ENCODE measurements at regions not wholly inside any gene's neighbourhood (a gene's known extent, or its start where the extent isn't known, plus 50 kb on each side); places are given as distances from the start of the nearest gene placed in this dataset.

DNA sequence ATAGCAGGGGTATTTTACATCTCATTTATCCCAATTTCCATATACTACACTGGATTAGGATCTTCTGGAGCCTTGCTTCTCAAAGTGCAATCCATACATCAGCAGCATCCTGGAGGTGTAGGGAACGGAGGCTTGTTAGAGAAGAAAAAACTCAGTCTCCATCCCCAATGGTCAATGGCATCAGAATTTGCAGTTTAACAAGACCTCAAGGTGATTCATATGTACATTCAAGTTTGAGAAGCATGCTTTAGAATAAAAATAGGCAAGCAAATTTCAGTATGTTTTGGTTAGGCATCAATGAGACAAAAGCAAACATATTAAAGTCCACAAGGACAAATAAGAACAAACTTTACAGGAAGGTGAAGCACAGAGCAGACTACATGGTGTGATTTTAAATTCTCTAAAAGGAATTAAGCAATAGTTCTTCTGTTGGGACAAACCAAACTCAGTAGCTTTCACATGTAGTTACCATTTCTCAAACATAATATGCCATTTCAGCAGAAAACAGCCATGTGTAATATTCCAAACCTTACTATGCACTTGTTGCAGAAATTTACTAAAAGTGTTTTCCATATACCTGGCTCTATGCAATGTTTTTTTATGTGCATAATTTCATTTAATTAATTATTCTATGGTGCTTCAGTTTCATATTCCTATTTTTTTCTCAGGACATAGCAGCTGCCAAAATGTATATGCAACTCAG, 360.3 kb upstream of the NECTIN3 start:
- in situ Hi-C loops (cut with MboI; ENCODE audit: low pct_unique_long_range_greater_than_20kb, low sequenced_read_pairs), result no loop called here
- DNase-seq, result no peak

DNA sequence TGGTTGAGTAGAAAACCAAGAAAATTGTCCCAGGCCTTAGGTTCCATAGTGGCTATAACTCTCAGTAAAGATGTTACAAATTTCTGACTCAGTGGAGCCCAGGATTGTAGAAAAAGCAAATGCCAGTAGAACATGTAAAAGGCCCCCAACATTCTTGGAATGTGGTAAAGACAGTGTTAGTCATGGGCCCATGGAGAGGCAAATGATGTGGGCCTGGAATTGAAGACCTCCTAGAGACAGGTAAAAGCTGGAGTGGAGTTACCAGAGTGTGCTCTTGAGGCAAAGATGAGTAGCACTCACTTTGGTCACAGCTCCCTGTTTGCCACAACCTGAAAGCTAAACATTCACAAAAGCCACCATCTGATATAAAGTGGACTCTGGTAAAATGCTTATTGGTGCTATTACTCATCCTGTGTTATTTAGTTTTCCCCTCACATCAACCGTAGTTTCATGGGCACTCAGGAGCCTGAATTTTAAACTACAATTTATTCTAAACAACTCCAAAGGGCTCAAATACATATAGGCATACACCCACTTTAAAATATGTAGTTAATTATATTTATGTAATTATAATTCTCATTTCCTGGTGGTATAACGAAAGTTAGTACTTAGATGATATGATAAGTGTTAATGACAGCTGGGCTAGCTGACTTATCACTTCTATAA, 359.6 kb upstream of the NECTIN3 start:
- DNase-seq, result no peak
- in situ Hi-C loops (cut with MboI; ENCODE audit: low pct_unique_long_range_greater_than_20kb, low sequenced_read_pairs), result no loop called here

DNA sequence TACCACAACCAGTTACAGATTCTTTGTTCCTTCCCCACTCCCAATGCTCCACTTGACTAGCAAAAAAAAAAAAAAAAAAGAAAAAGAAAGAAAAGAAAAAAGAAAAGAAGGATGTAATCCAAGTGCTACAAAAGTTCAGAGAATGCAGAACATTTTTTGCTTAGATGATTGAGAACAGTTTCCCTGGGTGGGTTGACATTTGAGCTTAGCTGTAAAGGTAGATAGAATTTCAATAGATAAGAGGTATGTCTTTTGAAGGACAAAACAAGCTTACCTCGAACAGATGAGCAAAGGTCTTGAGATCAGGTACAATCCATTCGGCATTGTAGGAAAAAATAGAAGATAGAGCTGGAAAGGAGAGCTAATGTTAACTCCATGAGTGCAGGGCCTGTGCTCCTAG, 344.6 kb upstream of the NECTIN3 start:
- in situ Hi-C loops (cut with MboI; ENCODE audit: low pct_unique_long_range_greater_than_20kb, low sequenced_read_pairs), result no loop called here
- DNase-seq, result no peak

- no peak for DNase-seq
- in situ Hi-C loops (cut with MboI; ENCODE audit: low pct_unique_long_range_greater_than_20kb, low sequenced_read_pairs), result no loop called here
Measured at GRCh38 chr3:110731148-110731547, 340.5 kb upstream of the NECTIN3 start.

DNA sequence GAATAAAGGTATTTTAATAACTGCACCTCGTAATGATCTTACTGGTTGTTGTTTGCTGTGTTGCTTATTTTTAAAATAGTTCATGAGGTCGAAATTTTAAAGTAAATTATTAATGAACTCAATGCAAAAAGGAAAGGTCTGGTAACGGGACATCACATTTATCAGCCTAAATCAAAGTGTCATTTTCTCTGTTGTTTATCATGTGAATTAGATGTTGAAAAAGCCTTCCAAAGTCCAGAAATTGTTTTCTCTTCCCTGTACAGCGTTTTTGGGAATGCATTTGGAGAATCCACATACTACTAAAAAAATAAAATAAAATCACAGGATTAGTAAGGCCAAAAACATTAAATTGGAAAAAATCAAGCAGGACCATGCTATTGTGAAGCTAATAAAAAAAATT, 339.2 kb upstream of the NECTIN3 start:
- in situ Hi-C loops (cut with MboI; ENCODE audit: low pct_unique_long_range_greater_than_20kb, low sequenced_read_pairs), result no loop called here
- DNase-seq, result no peak

- in situ Hi-C loops (cut with MboI; ENCODE audit: low pct_unique_long_range_greater_than_20kb, low sequenced_read_pairs), result no loop called here
- no peak for DNase-seq
Measured at GRCh38 chr3:110733045-110733444, 338.6 kb upstream of the NECTIN3 start.

DNA sequence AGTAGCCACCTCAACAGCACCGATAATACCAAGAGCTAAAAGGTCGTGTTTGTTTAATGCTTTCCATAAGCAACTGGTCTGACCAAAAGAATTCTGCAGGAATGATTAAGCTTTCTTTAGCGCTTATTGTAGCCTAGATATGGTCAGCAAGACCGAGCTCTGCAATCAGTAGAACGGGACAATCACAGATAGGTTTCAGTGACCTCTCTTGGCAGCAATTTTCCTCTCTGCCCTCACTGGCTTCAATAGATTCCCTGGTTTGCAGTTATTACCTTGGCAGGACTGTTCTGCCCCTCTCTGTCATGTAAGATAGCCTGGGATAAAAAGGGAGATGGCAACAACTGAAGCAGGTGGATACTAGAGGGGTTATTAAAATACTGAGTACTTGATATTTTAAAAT, 337.1 kb upstream of the NECTIN3 start:
- DNase-seq, result no peak
- in situ Hi-C loops (cut with MboI; ENCODE audit: low pct_unique_long_range_greater_than_20kb, low sequenced_read_pairs), result no loop called here

- in situ Hi-C loops (cut with MboI; ENCODE audit: low pct_unique_long_range_greater_than_20kb, low sequenced_read_pairs), result no loop called here
- DNase-seq, result peak; percentile 7
Measured at GRCh38 chr3:110736332-110736731, 335.3 kb upstream of the NECTIN3 start.

DNA sequence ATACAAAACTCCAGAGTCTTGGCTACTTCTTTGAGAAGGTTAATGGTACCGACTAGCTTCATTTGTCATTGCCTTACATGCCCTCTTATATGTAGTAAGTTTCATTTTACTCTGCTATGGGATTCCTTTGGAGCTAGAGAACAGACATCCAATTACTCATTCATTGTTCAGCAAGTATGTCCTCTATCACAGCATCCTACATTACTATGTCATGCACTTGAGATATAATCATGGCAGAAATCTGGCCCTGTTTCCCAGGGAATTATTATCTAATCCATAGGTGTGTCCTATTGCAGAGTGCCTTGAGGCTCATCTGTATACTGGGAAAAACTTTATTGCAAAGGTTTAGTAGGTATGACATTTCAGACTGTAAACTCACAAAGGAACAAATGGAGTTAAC, 333.1 kb upstream of the NECTIN3 start:
- no peak for DNase-seq
- in situ Hi-C loops (cut with MboI; ENCODE audit: low pct_unique_long_range_greater_than_20kb, low sequenced_read_pairs), result no loop called here

- in situ Hi-C loops (cut with MboI; ENCODE audit: low pct_unique_long_range_greater_than_20kb, low sequenced_read_pairs), result no loop called here
- DNase-seq, result no peak
Measured at GRCh38 chr3:110741891-110742290, 329.7 kb upstream of the NECTIN3 start.

DNA sequence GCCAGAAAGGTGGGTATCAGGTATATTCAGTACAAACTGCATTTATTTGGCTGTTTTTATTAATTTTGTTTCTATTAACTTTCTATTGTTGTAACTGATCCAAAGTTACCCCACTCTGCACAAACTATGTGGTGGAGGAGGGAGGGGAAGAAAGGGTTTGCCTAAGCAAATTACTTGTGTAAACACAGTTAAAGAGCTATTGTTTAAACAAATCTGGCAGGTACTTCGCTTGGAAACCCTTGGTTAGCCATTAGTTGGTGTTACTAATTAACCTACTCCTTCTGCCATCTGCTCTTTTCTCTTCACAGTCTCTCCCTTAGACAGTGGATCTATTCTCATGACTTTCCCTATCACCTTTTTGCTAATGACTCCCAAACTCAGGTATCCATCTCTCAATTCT, 328.4 kb upstream of the NECTIN3 start:
- DNase-seq, result no peak
- in situ Hi-C loops (cut with MboI; ENCODE audit: low pct_unique_long_range_greater_than_20kb, low sequenced_read_pairs), result no loop called here

- no peak for DNase-seq
- in situ Hi-C loops (cut with MboI; ENCODE audit: low pct_unique_long_range_greater_than_20kb, low sequenced_read_pairs), result no loop called here
Measured at GRCh38 chr3:110743984-110744383, 327.6 kb upstream of the NECTIN3 start.

GRCh38 chr3:110744723-110745122, 326.9 kb upstream of the NECTIN3 start:
- in situ Hi-C loops (cut with MboI; ENCODE audit: low pct_unique_long_range_greater_than_20kb, low sequenced_read_pairs), result no loop called here
- DNase-seq, result no peak

DNA sequence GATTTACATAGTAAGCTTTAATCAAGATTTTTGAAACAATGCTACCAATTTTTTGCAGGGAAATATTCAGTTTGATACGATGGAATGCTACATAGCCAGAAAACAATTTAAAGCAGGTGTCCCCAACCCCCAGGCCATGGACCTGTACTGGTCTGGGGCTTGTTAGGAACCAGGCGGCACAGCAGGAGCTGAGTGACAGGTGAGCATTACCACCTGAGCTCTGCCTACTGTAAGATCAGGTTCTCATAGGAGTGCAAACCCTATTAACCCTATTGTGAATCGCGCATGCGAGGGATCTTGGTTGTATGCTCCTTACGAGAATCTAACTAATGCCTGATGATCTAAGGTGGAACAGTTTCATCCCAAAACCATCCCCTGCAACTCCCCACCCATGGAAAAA, 322.6 kb upstream of the NECTIN3 start:
- DNase-seq, result no peak
- in situ Hi-C loops (cut with MboI; ENCODE audit: low pct_unique_long_range_greater_than_20kb, low sequenced_read_pairs), result no loop called here

- in situ Hi-C loops (cut with MboI; ENCODE audit: low pct_unique_long_range_greater_than_20kb, low sequenced_read_pairs), result no loop called here
- DNase-seq, result no peak
Measured at GRCh38 chr3:110750201-110750600, 321.4 kb upstream of the NECTIN3 start.

DNA sequence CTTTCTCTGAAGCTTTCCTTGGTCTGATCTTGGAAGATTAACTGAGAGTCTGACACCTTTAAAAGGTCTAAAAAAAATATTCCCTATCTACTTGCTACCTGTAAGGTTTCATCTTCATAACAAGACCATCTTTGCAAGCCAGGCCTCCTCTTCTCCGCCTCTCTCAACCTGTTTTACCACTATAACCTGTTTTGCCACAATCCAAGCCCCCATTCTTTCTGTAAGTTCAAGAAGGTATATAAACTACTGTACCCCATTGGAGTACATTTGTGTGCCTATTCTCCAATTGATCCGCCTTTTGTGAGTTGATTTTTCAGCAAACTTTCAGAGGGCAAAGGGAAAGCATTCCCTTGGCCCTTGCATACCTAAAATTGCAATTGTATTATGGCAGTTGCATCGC, 319.3 kb upstream of the NECTIN3 start:
- no peak for DNase-seq
- in situ Hi-C loops (cut with MboI; ENCODE audit: low pct_unique_long_range_greater_than_20kb, low sequenced_read_pairs), result no loop called here

- in situ Hi-C loops (cut with MboI; ENCODE audit: low pct_unique_long_range_greater_than_20kb, low sequenced_read_pairs), result no loop called here
- DNase-seq, result no peak
Measured at GRCh38 chr3:110753516-110753915, 318.1 kb upstream of the NECTIN3 start.

DNA sequence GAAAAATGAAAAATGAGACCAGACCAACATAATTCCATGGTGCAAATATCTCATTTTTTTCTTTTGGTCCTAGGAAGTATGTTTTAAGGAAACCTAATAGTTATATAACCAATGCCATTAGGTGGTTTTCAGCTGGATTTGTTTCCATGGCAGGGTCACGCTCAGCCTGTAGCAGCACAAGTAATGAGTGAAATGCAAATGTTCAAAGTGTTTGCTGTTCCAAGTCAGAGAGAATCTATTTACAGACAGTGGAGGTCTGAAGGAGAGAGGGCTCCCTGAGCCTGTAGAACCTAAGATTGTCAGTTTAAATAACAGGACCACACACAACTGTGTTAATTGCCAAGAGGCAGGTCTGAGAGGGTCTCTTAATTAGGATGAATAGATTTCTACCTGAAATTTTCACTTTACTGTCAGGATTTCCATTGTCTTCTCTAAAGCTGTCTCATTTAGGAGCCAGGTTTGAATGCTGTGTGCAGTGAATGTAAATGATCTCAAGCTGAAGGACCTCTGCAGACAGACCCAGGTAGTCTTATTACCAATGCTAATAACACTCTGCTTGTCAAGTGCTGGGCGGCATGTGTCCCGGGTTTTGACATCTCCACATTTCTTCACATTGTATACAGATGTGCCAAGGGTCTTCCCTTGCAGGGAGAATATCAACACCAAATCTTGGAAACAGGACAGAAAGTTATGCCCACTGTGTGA, 317.3 kb upstream of the NECTIN3 start:
- no peak for DNase-seq
- in situ Hi-C loops (cut with MboI; ENCODE audit: low pct_unique_long_range_greater_than_20kb, low sequenced_read_pairs), result no loop called here

GRCh38 chr3:110755345-110755744, 316.3 kb upstream of the NECTIN3 start:
- no peak for DNase-seq
- in situ Hi-C loops (cut with MboI; ENCODE audit: low pct_unique_long_range_greater_than_20kb, low sequenced_read_pairs), result no loop called here

DNA sequence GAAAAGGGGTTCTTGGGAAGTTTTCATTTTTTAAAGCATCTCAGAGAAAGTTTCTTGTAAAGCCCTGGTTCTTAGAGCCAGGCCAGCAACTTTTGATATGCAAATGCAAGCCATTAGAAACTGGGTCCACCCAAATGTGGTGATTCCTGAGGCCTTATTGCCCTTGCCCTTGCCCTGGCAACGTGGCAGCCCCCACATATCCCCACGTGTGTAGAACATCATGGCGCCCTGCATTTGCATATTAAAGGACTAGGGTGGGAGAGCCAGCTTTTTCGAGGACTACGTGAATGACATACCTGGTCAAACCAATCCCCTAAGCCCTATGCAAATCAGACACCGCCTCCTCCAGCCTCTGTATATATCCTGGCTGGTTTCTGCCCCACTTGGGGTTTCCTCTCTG, 314.9 kb upstream of the NECTIN3 start:
- no peak for DNase-seq
- in situ Hi-C loops (cut with MboI; ENCODE audit: low pct_unique_long_range_greater_than_20kb, low sequenced_read_pairs), result no loop called here

- DNase-seq, result no peak
- in situ Hi-C loops (cut with MboI; ENCODE audit: low pct_unique_long_range_greater_than_20kb, low sequenced_read_pairs), result no loop called here
Measured at GRCh38 chr3:110758208-110758607, 313.4 kb upstream of the NECTIN3 start.
